Fibroblast of villous mesenchyme (primary cell): ENCODE measurements at regions not wholly inside any gene's neighbourhood (a gene's known extent, or its start where the extent isn't known, plus 50 kb on each side); places are given as distances from the start of the nearest gene placed in this dataset.

ENCODE experiments used
- DNase-seq: peaks from one replicate; pipeline ENCODE4 v3.0.0-alpha.2; 2010; ENCODE audit warnings: low read depth
- H3K4me3 ChIP-seq: 2 replicates; pipeline ENCODE4 v1.5.1; 2011; ENCODE audit warnings: low read depth, mild to moderate bottlenecking, low read length
- CTCF ChIP-seq: IDR thresholded peaks from 2 replicates; pipeline ENCODE4 v1.5.1; 2012; ENCODE audit warnings: low read depth, mild to moderate bottlenecking, low read length; ENCODE audit not compliant: insufficient read depth

GRCh38 chr3:64901522-64901885, 213.7 kb upstream of the ADAMTS9 start:
- DNase-seq = no peak
- TF ChIP-seq CTCF = no peak
- H3K4me3 ChIP-seq = no peak overlapping the region

- TF ChIP-seq CTCF = no peak
- no peak for DNase-seq
- no peak overlapping the region for H3K4me3 ChIP-seq
Measured at GRCh38 chr3:64900617-64901521, 213.1 kb upstream of the ADAMTS9 start.

- DNase-seq = no peak
- no peak overlapping the region for H3K4me3 ChIP-seq
- TF ChIP-seq CTCF = no peak
Measured at GRCh38 chr3:64900156-64900555, 212.4 kb upstream of the ADAMTS9 start.

- H3K4me3 ChIP-seq = no peak overlapping the region
- no peak for DNase-seq
- TF ChIP-seq CTCF = no peak
Measured at GRCh38 chr3:64898941-64899340, 211.1 kb upstream of the ADAMTS9 start.

GRCh38 chr3:64895991-64896895, 208.4 kb upstream of the ADAMTS9 start:
- TF ChIP-seq CTCF = no peak
- H3K4me3 ChIP-seq = no peak overlapping the region
- DNase-seq = no peak

GRCh38 chr3:64895106-64895990, 207.5 kb upstream of the ADAMTS9 start:
- no peak for DNase-seq
- H3K4me3 ChIP-seq = no peak overlapping the region
- TF ChIP-seq CTCF = no peak
